IMR-90 (cell line): ENCODE measurements at regions not wholly inside any gene's neighbourhood (a gene's known extent, or its start where the extent isn't known, plus 50 kb on each side); places are given as distances from the start of the nearest gene placed in this dataset.
A peak's percentile ranks its signal among the peaks of the same experiment; 100 is the strongest.

Experiments used
- ATAC-seq: fragments of 200-7000 bp; cut with Tn5 transposase; 2 replicates; pipeline ENCODE4 v1.9.1; 2020; ENCODE audit warnings: low read depth, mild to moderate bottlenecking, moderate library complexity
- BruUV-seq: library from RNA; stranded (reverse); fragments of 400-500 nt; replicated peaks from 2 replicates; lab custom pipeline; 2021; lab: Mats Ljungman, UMichigan
- CTCF ChIA-PET: fragments of 300-600 bp; formaldehyde crosslinking; extraction: SDS; loops from one replicate; lab custom pipeline; 2021; ENCODE audit warnings: antibody characterized with exemption; lab: Yijun Ruan, JAX
- POLR2A ChIA-PET: fragments of 300-600 bp; sonication (Branson Sonifier 250); formaldehyde crosslinking; loops from one replicate; lab custom pipeline; 2022; ENCODE audit warnings: antibody characterized with exemption; ENCODE audit not compliant: unreplicated experiment; lab: Charles Lee
- DNase-seq: peaks from one replicate; pipeline ENCODE4 v3.0.0; 2013
- H2AFZ ChIP-seq: replicated peaks from 2 replicates; pipeline ENCODE3; 2013; ENCODE audit warnings: low read length, mild to moderate bottlenecking; ENCODE audit not compliant: poor library complexity
- H2AK5ac ChIP-seq: 2 replicates; pipeline ENCODE4 v1.6.1; 2013; ENCODE audit warnings: low read depth, low read length, inconsistent platforms
- H2AK9ac ChIP-seq: replicated peaks from 2 replicates; pipeline ENCODE3; 2013; ENCODE audit warnings: mild to moderate bottlenecking, low read depth, low read length, moderate library complexity; ENCODE audit not compliant: poor library complexity
- H2BK120ac ChIP-seq: 2 replicates; pipeline ENCODE4 v1.6.1; 2013; ENCODE audit warnings: low read depth, low read length, inconsistent platforms
- H2BK15ac ChIP-seq: 3 replicates; pipeline ENCODE4 v1.6.1; 2013; ENCODE audit warnings: low read depth, low read length, inconsistent platforms
- H2BK20ac ChIP-seq: 2 replicates; pipeline ENCODE4 v1.6.1; 2013; ENCODE audit warnings: low read depth, mild to moderate bottlenecking, inconsistent platforms, low read length, moderate library complexity
- H2BK5ac ChIP-seq: 2 replicates; pipeline ENCODE4 v1.6.1; 2013; ENCODE audit warnings: mild to moderate bottlenecking, low read depth, low read length, inconsistent platforms; ENCODE audit not compliant: poor library complexity, severe bottlenecking
- H3K14ac ChIP-seq: replicated peaks from 2 replicates; pipeline ENCODE4 v1.6.1; 2013; ENCODE audit warnings: low read depth, low read length, inconsistent platforms
- H3K18ac ChIP-seq: 2 replicates; pipeline ENCODE4 v1.6.1; 2013; ENCODE audit warnings: low read depth, low read length, control low read depth
- H3K23ac ChIP-seq: 2 replicates; pipeline ENCODE4 v1.6.1; 2013; ENCODE audit warnings: low read depth, low read length, inconsistent platforms
- H3K27ac ChIP-seq: 2 replicates; pipeline ENCODE4 v1.5.1; 2013; ENCODE audit warnings: mild to moderate bottlenecking, control low read depth, low read length; ENCODE audit not compliant: insufficient read depth
- H3K27me3 ChIP-seq: 2 replicates; pipeline ENCODE4 v1.6.1; 2013; ENCODE audit warnings: low read length; ENCODE audit not compliant: control insufficient read depth, insufficient read depth
- H3K36me3 ChIP-seq: 2 replicates; pipeline ENCODE4 v1.6.1; 2013; ENCODE audit warnings: low read length, mixed read lengths; ENCODE audit not compliant: control insufficient read depth, insufficient read depth
- H3K4ac ChIP-seq: 2 replicates; pipeline ENCODE4 v1.6.1; 2013; ENCODE audit warnings: low read depth, low read length, inconsistent platforms
- H3K4me1 ChIP-seq: 2 replicates; pipeline ENCODE4 v1.6.1; 2013; ENCODE audit warnings: low read length, mixed read lengths; ENCODE audit not compliant: control insufficient read depth, insufficient read depth
- H3K4me2 ChIP-seq: 2 replicates; pipeline ENCODE4 v1.6.1; 2013; ENCODE audit warnings: low read depth, mild to moderate bottlenecking, control low read depth, low read length, moderate library complexity
- H3K4me3 ChIP-seq: 2 replicates; pipeline ENCODE4 v1.5.1; 2013; ENCODE audit warnings: low read depth, mild to moderate bottlenecking, control low read depth, low read length, moderate library complexity; ENCODE audit not compliant: insufficient read depth
- H3K56ac ChIP-seq: 2 replicates; pipeline ENCODE4 v1.6.1; 2013; ENCODE audit warnings: low read length, inconsistent platforms; ENCODE audit not compliant: insufficient read depth; ENCODE audit errors: extremely low read depth
- H3K79me1 ChIP-seq, 2 experiments: 2 replicates each; pipeline ENCODE4 v1.6.1; 2013; ENCODE audit warnings: low read length in 2 of 2, inconsistent platforms in 1 of 2, low read depth in 1 of 2
- H3K9ac ChIP-seq: 2 replicates; pipeline ENCODE4 v1.6.1; 2013; ENCODE audit warnings: low read depth, low read length, control low read depth
- H3K9me1 ChIP-seq: 2 replicates; pipeline ENCODE4 v1.6.1; 2013; ENCODE audit warnings: low read length, inconsistent platforms; ENCODE audit not compliant: insufficient read depth
- H3K9me3 ChIP-seq: 2 replicates; pipeline ENCODE4 v1.6.1; 2013; ENCODE audit warnings: low read length; ENCODE audit not compliant: control insufficient read depth, insufficient read depth
- H4K20me1 ChIP-seq: 2 replicates; pipeline ENCODE4 v1.6.1; 2013; ENCODE audit warnings: low read length, inconsistent platforms; ENCODE audit not compliant: insufficient read depth
- H4K5ac ChIP-seq: 2 replicates; pipeline ENCODE4 v1.6.1; 2013; ENCODE audit warnings: mild to moderate bottlenecking, low read depth, low read length, control low read depth
- H4K8ac ChIP-seq, 2 experiments: 2 replicates each; pipeline ENCODE4 v1.6.1; 2013; ENCODE audit warnings: low read depth in 2 of 2, low read length in 2 of 2, control low read depth in 1 of 2, inconsistent platforms in 1 of 2
- H4K91ac ChIP-seq: 2 replicates; pipeline ENCODE4 v1.6.1; 2013; ENCODE audit warnings: low read depth, low read length, inconsistent platforms; ENCODE audit not compliant: insufficient read depth
- MAFK ChIP-seq: IDR thresholded peaks from 2 replicates; pipeline ENCODE4 v1.6.1; 2012; ENCODE audit warnings: low read depth, low read length, improper control_type of control experiment
- MAZ ChIP-seq: IDR thresholded peaks from 2 replicates; pipeline ENCODE4 v1.6.1; 2012; ENCODE audit warnings: low read depth, mild to moderate bottlenecking, low read length, improper control_type of control experiment, moderate library complexity, borderline replicate concordance
- MXI1 ChIP-seq: IDR thresholded peaks from 2 replicates; pipeline ENCODE4 v1.6.1; 2012; ENCODE audit warnings: low read depth, mild to moderate bottlenecking, low read length, moderate library complexity, borderline replicate concordance
- NFE2L2 ChIP-seq: fragments of 150-350 bp; IDR thresholded peaks from 2 replicates; pipeline ENCODE4 v1.6.1; 2016; ENCODE audit warnings: low read depth, mild to moderate bottlenecking, low read length
- RAD21 ChIP-seq: IDR thresholded peaks from 2 replicates; pipeline ENCODE4 v1.6.1; 2012; ENCODE audit warnings: low read length, improper control_type of control experiment
- WGBS, 2 experiments: methylation state at CpG; one replicate each; pipeline versions ENCODE4 v1.1.5 to v1.1.7; 2013; ENCODE audit warnings: missing lambda C conversion rate in 2 of 2; ENCODE audit not compliant: insufficient read length in 1 of 2; ENCODE audit errors: extremely low coverage in 2 of 2; 5-methylcytosine and 5-hydroxymethylcytosine counted together
- dilution Hi-C: fragments of 300-500 bp; cut with HindIII; formaldehyde crosslinking; loops from one replicate; pipeline ENCODE4 v1.14.3; 2018; ENCODE audit warnings: low sequenced_read_pairs; ENCODE audit not compliant: unreplicated experiment
- in situ Hi-C: fragments of 300-500 bp; cut with MboI; formaldehyde crosslinking; loops from 3 replicates; pipeline ENCODE4 v1.14.3; 2019; ENCODE audit warnings: low sequenced_read_pairs, inconsistent platforms, mixed read lengths
- intact Hi-C: fragments of 100-400 bp; cut with micrococcal nuclease; formaldehyde crosslinking; loops from 2 replicates; pipeline ENCODE4 v1.10.0; 2022

- Histone ChIP-seq H2BK15ac (no peak overlapping the region), H3K9me3 (no peaks in the 10 kb centered on the region), H3K4me3 (no peak overlapping the region), H3K23ac (no peak overlapping the region), H4K91ac (no peak overlapping the region), H3K9ac (no peak overlapping the region), H2AK9ac (no peak overlapping the region), H3K9me1 (no peaks in the 10 kb centered on the region; the same call in 1 of the 2 replicates), H4K5ac (no peak overlapping the region), H3K27me3 (peaks cover 6% of the 10 kb centered on the region; the same call in 1 of the 2 replicates), H3K4me1 (no peaks in the 10 kb centered on the region), H3K4ac (no peak overlapping the region), H2BK20ac (no peak overlapping the region), H3K27ac (no peak overlapping the region), H4K8ac (no peak overlapping the region), H3K18ac (no peak overlapping the region), H3K36me3 (no peaks in the 10 kb centered on the region), H3K79me1 (no peaks in the 10 kb centered on the region), H3K14ac (no peak overlapping the region; the same call in 1 of the 2 replicates), H2AK5ac (no peak overlapping the region), H3K56ac (no peak overlapping the region), H2BK120ac (no peak overlapping the region), H3K4me2 (no peak overlapping the region), H2BK5ac (no peak overlapping the region), H2AFZ (peak overlapping the region; percentile 16), H4K20me1 (no peaks in the 10 kb centered on the region)
- CTCF ChIA-PET = no interaction called here
- in situ Hi-C loops = no loop called here
- POLR2A ChIA-PET = no interaction called here
- dilution Hi-C loops = no loop called here
- intact Hi-C loops = no loop called here
- no peak for DNase-seq
- BruUV-seq = no TSS peak
- 80% methylated on average over 1 of the region's 5 CpGs; no CpG with 5 or more reads in 1 of the 2 experiments for WGBS, 2 experiments
- ATAC-seq = no peak
- no peak for TF ChIP-seq RAD21
- no peak for TF ChIP-seq MAFK
- no peak for TF ChIP-seq NFE2L2
- TF ChIP-seq MXI1 = no peak
- TF ChIP-seq MAZ = no peak
These were observed 224.4 kb upstream of the POU2AF2 start for GRCh38 chr11:111021131-111021530.
